Ovary (tissue), 7 donors: ENCODE measurements at regions not wholly inside any gene's neighbourhood (a gene's known extent, or its start where the extent isn't known, plus 50 kb on each side); places are given as distances from the start of the nearest gene placed in this dataset.

Source experiments
- DNase-seq, 5 donors: peaks; one replicate each; pipeline ENCODE4 v3.0.0-alpha.2; 2019 to 2020
- H3K27ac ChIP-seq, 2 donors: fragments of 200-600 bp; one replicate each; pipeline versions ENCODE4 v1.5.1 to v1.8.0; 2019 to 2022
- H3K27me3 ChIP-seq: fragments of 200-600 bp; one replicate; pipeline ENCODE4 v1.8.0; 2022
- H3K36me3 ChIP-seq: fragments of 200-600 bp; sonication (generic); one replicate; pipeline ENCODE4 v1.5.1; 2019
- H3K4me1 ChIP-seq: one replicate; pipeline ENCODE4 v1.8.1; 2013; ENCODE audit warnings: mild to moderate bottlenecking, moderate library complexity; ENCODE audit not compliant: insufficient read depth
- H3K4me3 ChIP-seq: fragments of 200-600 bp; sonication (generic); one replicate; pipeline ENCODE4 v1.5.1; 2017
- H3K9me3 ChIP-seq, 2 donors: fragments of 200-600 bp in 1 of 2; sonication (generic) in 1 of 2; one replicate each; pipeline versions ENCODE4 v1.5.1 to v1.8.1; 2013 to 2019; ENCODE audit warnings: mild to moderate bottlenecking in 1 of 2, moderate library complexity in 1 of 2
- CTCF ChIP-seq, 3 donors: fragments of 450-650 bp in 2 of 3; fragments of 200-600 bp in 1 of 3; IDR thresholded peaks; one replicate each; pipeline versions ENCODE4 v1.5.1 to v1.8.0; 2016 to 2022; ENCODE audit warnings: antibody characterized with exemption in 3 of 3, mild to moderate bottlenecking in 1 of 3
- EP300 ChIP-seq: sonication (generic); formaldehyde crosslinking; IDR thresholded peaks from one replicate; pipeline ENCODE4 v1.6.1; 2017; ENCODE audit warnings: antibody characterized with exemption
- POLR2A ChIP-seq: fragments of 450-650 bp; IDR thresholded peaks from one replicate; pipeline ENCODE4 v1.6.1; 2017; ENCODE audit warnings: antibody characterized with exemption, mild to moderate bottlenecking, moderate library complexity
- WGBS, 3 donors: extraction: QIAGEN DNeasy Blood & Tissue Kit in 1 of 3; methylation state at CpG; one replicate each; pipeline versions ENCODE4 v1.1.5 to v1.1.7; 2013 to 2017; 5-methylcytosine and 5-hydroxymethylcytosine counted together
- intact Hi-C, 4 donors: fragments of 100-400 bp; cut with DNase I; formaldehyde crosslinking; loops; one replicate each; pipeline versions ENCODE4 v1.11.0 to v1.15.1; 2022 to 2023
- donor health status: DM: no; HTN: no; CAD: no; lungs with moderate emphysema.
- donor health status: DM: no; HTN: no; CAD: no.
- donor health status: Bipolar disorder and iron deficiency.
- donor health status: DM: no; HTN: no; CAD: no.
- donor health status: DM: yes; HTN: yes; CAD: no.

- Histone ChIP-seq H3K4me1 (no peaks in the 10 kb centered on the region), H3K4me3 (no peak overlapping the region), H3K27me3 (no peaks in the 10 kb centered on the region), H3K27ac (no peak overlapping the region), H3K9me3 (no peaks in the 10 kb centered on the region), H3K36me3 (no peaks in the 10 kb centered on the region)
- no peak for DNase-seq
- intact Hi-C loops = no loop called here
- no peak for TF ChIP-seq POLR2A
Observed at GRCh38 chr4:178689926-178690325, 1247.7 kb upstream of the AGA start.

GRCh38 chr4:178693816-178694215 is 1251.6 kb upstream of the AGA start:
- DNase-seq = no peak
- TF ChIP-seq EP300 (no peak), CTCF (IDR thresholded peaks at IDR 0.05) (no peak), POLR2A (no peak)
- no peak overlapping the region for H3K27ac ChIP-seq
- 81 to 87% (median 84%) methylated on average over 1 of the region's 1 CpG for WGBS, 3 donors
- no peaks in the 10 kb centered on the region for H3K27me3 ChIP-seq
- intact Hi-C loops = no loop called here
- no peaks in the 10 kb centered on the region for H3K4me1 ChIP-seq
- no peaks in the 10 kb centered on the region for H3K9me3 ChIP-seq
- no peaks in the 10 kb centered on the region for H3K36me3 ChIP-seq
- H3K4me3 ChIP-seq = no peak overlapping the region

GRCh38 chr4:178696515-178696914 is 1254.3 kb upstream of the AGA start:
- Histone ChIP-seq H3K36me3 (no peaks in the 10 kb centered on the region), H3K4me1 (no peaks in the 10 kb centered on the region), H3K4me3 (no peak overlapping the region), H3K27ac (no peak overlapping the region), H3K9me3 (no peaks in the 10 kb centered on the region), H3K27me3 (no peaks in the 10 kb centered on the region)
- intact Hi-C loops = no loop called here
- WGBS, 3 donors = 84 to 89% (median 84%) methylated on average over 3 of the region's 3 CpGs
- no peak for DNase-seq
- no peak for TF ChIP-seq POLR2A
- no peak for TF ChIP-seq CTCF (IDR thresholded peaks at IDR 0.05)
- TF ChIP-seq EP300 = no peak

- intact Hi-C loops = no loop called here
- no peak for DNase-seq
- TF ChIP-seq POLR2A (no peak), CTCF (IDR thresholded peaks at IDR 0.05) (no peak), EP300 (no peak)
- H3K27me3 ChIP-seq = no peaks in the 10 kb centered on the region
- 83 to 86% (median 86%) methylated on average over 1 of the region's 1 CpG for WGBS, 3 donors
- no peaks in the 10 kb centered on the region for H3K4me1 ChIP-seq
- H3K36me3 ChIP-seq = no peaks in the 10 kb centered on the region
- H3K9me3 ChIP-seq = no peaks in the 10 kb centered on the region
- H3K27ac ChIP-seq = no peak overlapping the region
- no peak overlapping the region for H3K4me3 ChIP-seq
Observed at GRCh38 chr4:178712486-178712885, 1270.2 kb upstream of the AGA start.

- Histone ChIP-seq H3K27me3 (no peaks in the 10 kb centered on the region), H3K4me1 (no peaks in the 10 kb centered on the region), H3K27ac (no peak overlapping the region), H3K9me3 (no peaks in the 10 kb centered on the region), H3K4me3 (no peak overlapping the region), H3K36me3 (no peaks in the 10 kb centered on the region)
- no peak for DNase-seq
- intact Hi-C loops = no loop called here
- whole genome bisulfite sequencing, 3 donors = 75 to 82% (median 76%) methylated on average over 4 of the region's 4 CpGs
- TF ChIP-seq EP300 = no peak
- TF ChIP-seq POLR2A = no peak
- TF ChIP-seq CTCF (IDR thresholded peaks at IDR 0.05) = no peak
Observed at GRCh38 chr4:178738026-178738425, 1295.8 kb upstream of the AGA start.
